ENCODE measurements at regions not wholly inside any gene's neighbourhood (a gene's known extent, or its start where the extent isn't known, plus 50 kb on each side); places are given as distances from the start of the nearest gene placed in this dataset.

- H3K9me2 ChIP-seq (replicated peaks; ENCODE audit: control insufficient read depth, low read length), result no peaks in the 10 kb centered on the region
- H3K4me3 ChIP-seq (ENCODE audit: low read length), result no peak overlapping the region
- no peaks in the 10 kb centered on the region for H3F3A ChIP-seq (ENCODE audit: control insufficient read depth, insufficient read depth)
- TF ChIP-seq, protein P1, sequence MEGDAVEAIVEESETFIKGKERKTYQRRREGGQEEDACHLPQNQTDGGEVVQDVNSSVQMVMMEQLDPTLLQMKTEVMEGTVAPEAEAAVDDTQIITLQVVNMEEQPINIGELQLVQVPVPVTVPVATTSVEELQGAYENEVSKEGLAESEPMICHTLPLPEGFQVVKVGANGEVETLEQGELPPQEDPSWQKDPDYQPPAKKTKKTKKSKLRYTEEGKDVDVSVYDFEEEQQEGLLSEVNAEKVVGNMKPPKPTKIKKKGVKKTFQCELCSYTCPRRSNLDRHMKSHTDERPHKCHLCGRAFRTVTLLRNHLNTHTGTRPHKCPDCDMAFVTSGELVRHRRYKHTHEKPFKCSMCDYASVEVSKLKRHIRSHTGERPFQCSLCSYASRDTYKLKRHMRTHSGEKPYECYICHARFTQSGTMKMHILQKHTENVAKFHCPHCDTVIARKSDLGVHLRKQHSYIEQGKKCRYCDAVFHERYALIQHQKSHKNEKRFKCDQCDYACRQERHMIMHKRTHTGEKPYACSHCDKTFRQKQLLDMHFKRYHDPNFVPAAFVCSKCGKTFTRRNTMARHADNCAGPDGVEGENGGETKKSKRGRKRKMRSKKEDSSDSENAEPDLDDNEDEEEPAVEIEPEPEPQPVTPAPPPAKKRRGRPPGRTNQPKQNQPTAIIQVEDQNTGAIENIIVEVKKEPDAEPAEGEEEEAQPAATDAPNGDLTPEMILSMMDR (IDR thresholded peaks at IDR 0.05; ENCODE audit: low read depth, low read length, poor library complexity, severe bottlenecking), result no peak
- TF ChIP-seq EZH2phosphoT487 (IDR thresholded peaks at IDR 0.05; ENCODE audit: borderline replicate concordance, low read length), result no peak
- no peaks in the 10 kb centered on the region for H3K9me3 ChIP-seq (ENCODE audit: control insufficient read depth, insufficient read depth, low read length)
- H3K27me3 ChIP-seq (ENCODE audit: control insufficient read depth, low read length), result no peaks in the 10 kb centered on the region
- H3K79me2 ChIP-seq (ENCODE audit: control insufficient read depth, low read length), result no peaks in the 10 kb centered on the region
- H3K4me1 ChIP-seq (ENCODE audit: control insufficient read depth, low read length), result no peaks in the 10 kb centered on the region
- no peaks in the 10 kb centered on the region for H3K36me3 ChIP-seq (ENCODE audit: control insufficient read depth, low read length)
- H3K4me2 ChIP-seq (ENCODE audit: low read length), result no peak overlapping the region
- H4K20me1 ChIP-seq (ENCODE audit: control insufficient read depth, insufficient read depth, low read depth, low read length), result no peaks in the 10 kb centered on the region
- no peak overlapping the region for H3K27ac ChIP-seq (ENCODE audit: low read depth, low read length)
These were observed 524.5 kb upstream of the C16orf82 start for GRCh38 chr16:26542198-26542597.

DNA sequence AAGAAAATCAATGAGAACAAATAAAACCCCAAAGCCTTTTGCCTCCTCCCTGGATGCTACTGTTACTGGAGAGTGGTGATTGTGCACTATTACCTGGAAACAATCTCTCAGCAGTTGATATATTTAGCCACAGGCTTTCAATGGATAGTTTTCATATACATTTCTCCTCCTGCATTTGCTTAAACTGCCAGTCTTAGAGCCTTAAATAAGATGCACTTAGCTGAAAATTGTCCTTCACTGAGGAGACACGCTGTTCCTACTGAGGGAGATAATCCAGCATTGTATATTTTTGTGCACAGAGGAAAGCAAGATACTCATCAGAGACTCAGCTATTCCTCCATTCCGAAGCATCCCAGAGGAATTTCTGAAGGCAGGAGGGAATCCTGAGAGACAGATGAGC, 520.2 kb upstream of the C16orf82 start:
- H3K27me3 ChIP-seq (ENCODE audit: control insufficient read depth, low read length), result no peaks in the 10 kb centered on the region; the same call in 1 of the 2 replicates
- no peak overlapping the region for H3K27ac ChIP-seq (ENCODE audit: low read depth, low read length)
- H3K79me2 ChIP-seq (ENCODE audit: control insufficient read depth, low read length), result no peaks in the 10 kb centered on the region
- H3K36me3 ChIP-seq (ENCODE audit: control insufficient read depth, low read length), result no peaks in the 10 kb centered on the region
- no peak overlapping the region for H3K4me2 ChIP-seq (ENCODE audit: low read length)
- no peaks in the 10 kb centered on the region for H3F3A ChIP-seq (ENCODE audit: control insufficient read depth, insufficient read depth)
- TF ChIP-seq, protein P1 (IDR thresholded peaks at IDR 0.05; ENCODE audit: low read depth, low read length, poor library complexity, severe bottlenecking), result no peak
- no peak for TF ChIP-seq EZH2phosphoT487 (IDR thresholded peaks at IDR 0.05; ENCODE audit: borderline replicate concordance, low read length)
- H3K4me1 ChIP-seq (ENCODE audit: control insufficient read depth, low read length), result no peaks in the 10 kb centered on the region
- H4K20me1 ChIP-seq (ENCODE audit: control insufficient read depth, insufficient read depth, low read depth, low read length), result no peaks in the 10 kb centered on the region
- H3K9me2 ChIP-seq (replicated peaks; ENCODE audit: control insufficient read depth, low read length), result no peaks in the 10 kb centered on the region
- no peak overlapping the region for H3K4me3 ChIP-seq (ENCODE audit: low read length)
- no peaks in the 10 kb centered on the region for H3K9me3 ChIP-seq (ENCODE audit: control insufficient read depth, insufficient read depth, low read length)

DNA sequence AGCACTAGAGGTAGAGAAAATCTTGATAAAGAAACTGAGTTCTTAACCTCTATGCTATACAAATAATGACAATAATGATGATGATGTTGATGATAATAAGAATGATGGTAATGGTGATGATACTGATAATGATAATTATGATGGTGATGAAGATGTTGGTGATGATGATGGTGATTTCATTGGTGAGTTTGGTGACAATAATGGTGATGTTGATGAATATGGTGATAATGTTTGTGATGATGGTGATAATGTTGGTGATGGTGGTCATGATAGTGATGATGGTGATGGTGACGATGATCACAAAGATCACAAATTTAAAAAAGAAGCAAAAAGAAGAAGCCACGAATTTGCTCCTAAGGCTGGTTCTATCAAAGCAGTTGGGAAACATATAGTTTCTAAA, 519.0 kb upstream of the C16orf82 start:
- Histone ChIP-seq H3K36me3 (ENCODE audit: control insufficient read depth, low read length) (no peaks in the 10 kb centered on the region), H3F3A (ENCODE audit: control insufficient read depth, insufficient read depth) (no peaks in the 10 kb centered on the region), H3K27ac (ENCODE audit: low read depth, low read length) (no peak overlapping the region), H3K27me3 (ENCODE audit: control insufficient read depth, low read length) (no peaks in the 10 kb centered on the region; the same call in 1 of the 2 replicates), H3K9me2 (replicated peaks; ENCODE audit: control insufficient read depth, low read length) (no peaks in the 10 kb centered on the region), H3K4me2 (ENCODE audit: low read length) (no peak overlapping the region), H3K4me1 (ENCODE audit: control insufficient read depth, low read length) (no peaks in the 10 kb centered on the region), H4K20me1 (ENCODE audit: control insufficient read depth, insufficient read depth, low read depth, low read length) (no peaks in the 10 kb centered on the region), H3K4me3 (ENCODE audit: low read length) (no peak overlapping the region), H3K9me3 (ENCODE audit: control insufficient read depth, insufficient read depth, low read length) (no peaks in the 10 kb centered on the region), H3K79me2 (ENCODE audit: control insufficient read depth, low read length) (no peaks in the 10 kb centered on the region)
- TF ChIP-seq, protein P1 (IDR thresholded peaks at IDR 0.05; ENCODE audit: low read depth, low read length, poor library complexity, severe bottlenecking), result no peak
- TF ChIP-seq EZH2phosphoT487 (IDR thresholded peaks at IDR 0.05; ENCODE audit: borderline replicate concordance, low read length), result no peak
